ENCODE measurements at regions not wholly inside any gene's neighbourhood (a gene's known extent, or its start where the extent isn't known, plus 50 kb on each side); places are given as distances from the start of the nearest gene placed in this dataset.

DNA sequence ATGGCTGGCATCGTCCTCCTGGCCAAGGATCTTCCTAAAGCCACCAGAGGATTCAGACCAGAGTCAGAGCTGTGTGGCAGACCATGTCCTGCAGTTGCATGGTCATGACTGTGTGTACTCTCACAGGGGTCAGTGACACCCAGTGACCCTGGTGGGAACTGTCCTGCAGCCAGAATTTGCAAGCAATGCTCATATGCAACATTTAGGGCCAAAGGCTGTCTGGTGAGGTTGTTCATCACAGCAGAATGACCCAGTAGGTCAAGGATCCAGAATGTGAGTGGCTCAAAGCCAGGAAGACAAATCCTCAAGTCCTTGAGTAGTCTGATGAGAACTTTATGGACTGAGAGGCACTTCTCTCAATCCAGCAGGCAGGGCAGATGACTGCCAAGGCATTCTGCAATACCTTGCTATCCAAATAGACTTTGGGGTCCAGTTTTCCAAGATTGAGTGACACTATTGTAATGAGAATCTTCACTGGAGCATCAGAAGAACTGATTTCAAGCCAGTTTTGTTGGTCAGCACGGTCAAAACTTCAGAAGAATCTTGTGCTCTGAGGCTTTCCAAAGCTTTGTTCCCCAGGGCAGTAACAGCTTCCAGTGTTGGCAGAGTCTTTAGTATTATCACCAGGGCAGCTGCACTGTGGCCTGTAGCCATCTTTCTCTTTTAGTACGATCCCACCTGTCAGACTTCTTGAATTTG lies 122.0 kb downstream of the PTCSC3 start:
- DNase-seq (ENCODE audit: low spot score in 2 of 2) = no peak
- no peak overlapping the region for H3K4me3 ChIP-seq (ENCODE audit: low read depth, poor library complexity, severe bottlenecking)
- intact Hi-C loops (cut with DNase I; ENCODE audit: low total_unique reads) = no loop called here
- WGBS, 2 donors = 71 to 74% methylated on average over 3 of the region's 3 CpGs
- TF ChIP-seq, protein P1, sequence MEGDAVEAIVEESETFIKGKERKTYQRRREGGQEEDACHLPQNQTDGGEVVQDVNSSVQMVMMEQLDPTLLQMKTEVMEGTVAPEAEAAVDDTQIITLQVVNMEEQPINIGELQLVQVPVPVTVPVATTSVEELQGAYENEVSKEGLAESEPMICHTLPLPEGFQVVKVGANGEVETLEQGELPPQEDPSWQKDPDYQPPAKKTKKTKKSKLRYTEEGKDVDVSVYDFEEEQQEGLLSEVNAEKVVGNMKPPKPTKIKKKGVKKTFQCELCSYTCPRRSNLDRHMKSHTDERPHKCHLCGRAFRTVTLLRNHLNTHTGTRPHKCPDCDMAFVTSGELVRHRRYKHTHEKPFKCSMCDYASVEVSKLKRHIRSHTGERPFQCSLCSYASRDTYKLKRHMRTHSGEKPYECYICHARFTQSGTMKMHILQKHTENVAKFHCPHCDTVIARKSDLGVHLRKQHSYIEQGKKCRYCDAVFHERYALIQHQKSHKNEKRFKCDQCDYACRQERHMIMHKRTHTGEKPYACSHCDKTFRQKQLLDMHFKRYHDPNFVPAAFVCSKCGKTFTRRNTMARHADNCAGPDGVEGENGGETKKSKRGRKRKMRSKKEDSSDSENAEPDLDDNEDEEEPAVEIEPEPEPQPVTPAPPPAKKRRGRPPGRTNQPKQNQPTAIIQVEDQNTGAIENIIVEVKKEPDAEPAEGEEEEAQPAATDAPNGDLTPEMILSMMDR (IDR thresholded peaks at IDR 0.05) = no peak
- no peak for TF ChIP-seq POLR2A (IDR thresholded peaks at IDR 0.05)

DNA sequence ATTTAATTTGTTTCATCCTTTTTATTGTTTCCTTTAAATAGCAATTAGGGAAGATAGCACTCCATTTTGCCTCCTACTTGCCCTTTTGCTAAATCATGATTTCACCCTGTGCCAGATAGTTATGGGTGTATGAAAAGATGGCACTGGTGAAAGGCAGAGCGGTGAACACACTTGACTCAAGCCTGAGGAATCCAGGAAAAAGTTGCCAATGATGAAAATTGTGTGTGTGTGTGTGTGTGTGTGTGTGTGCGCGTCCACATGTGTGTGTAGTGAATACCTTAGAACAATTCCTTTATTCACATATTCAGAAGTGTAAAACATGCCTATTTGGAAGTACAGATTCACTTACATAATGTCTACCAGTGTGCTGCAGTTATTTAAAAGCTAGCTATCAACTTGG lies 123.8 kb downstream of the PTCSC3 start:
- WGBS, 2 donors = 85 to 90% methylated on average over 3 of the region's 3 CpGs
- intact Hi-C loops (cut with DNase I; ENCODE audit: low total_unique reads) = no loop called here
- TF ChIP-seq, protein P1 (IDR thresholded peaks at IDR 0.05) = no peak
- TF ChIP-seq POLR2A (IDR thresholded peaks at IDR 0.05) = no peak
- no peak overlapping the region for H3K4me3 ChIP-seq (ENCODE audit: low read depth, poor library complexity, severe bottlenecking)
- no peak for DNase-seq (ENCODE audit: low spot score in 2 of 2)

DNA sequence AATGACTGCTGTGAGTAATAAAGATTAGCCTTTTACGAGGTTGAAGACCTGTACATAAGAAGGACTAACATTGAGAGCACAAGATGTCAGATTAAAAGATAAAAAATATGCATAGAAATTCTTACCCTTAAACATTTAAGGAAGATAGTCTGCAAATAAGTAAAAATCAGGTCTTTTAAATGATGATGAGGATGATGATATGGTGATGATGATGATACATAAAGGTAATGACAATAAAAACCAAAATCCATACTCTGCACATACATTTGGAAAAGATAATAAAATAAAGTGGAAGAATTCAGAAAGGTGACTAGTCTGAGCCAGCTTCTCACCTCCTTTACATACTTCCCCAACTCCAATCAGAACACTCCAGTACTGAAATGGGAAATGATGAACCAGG lies 124.5 kb downstream of the PTCSC3 start:
- intact Hi-C loops (cut with DNase I; ENCODE audit: low total_unique reads) = no loop called here
- 79 to 83% methylated on average over 1 of the region's 1 CpG for WGBS, 2 donors
- TF ChIP-seq, protein P1 (IDR thresholded peaks at IDR 0.05) = no peak
- no peak for TF ChIP-seq POLR2A (IDR thresholded peaks at IDR 0.05)
- H3K4me3 ChIP-seq (ENCODE audit: low read depth, poor library complexity, severe bottlenecking) = no peak overlapping the region
- no peak for DNase-seq (ENCODE audit: low spot score in 2 of 2)

DNA sequence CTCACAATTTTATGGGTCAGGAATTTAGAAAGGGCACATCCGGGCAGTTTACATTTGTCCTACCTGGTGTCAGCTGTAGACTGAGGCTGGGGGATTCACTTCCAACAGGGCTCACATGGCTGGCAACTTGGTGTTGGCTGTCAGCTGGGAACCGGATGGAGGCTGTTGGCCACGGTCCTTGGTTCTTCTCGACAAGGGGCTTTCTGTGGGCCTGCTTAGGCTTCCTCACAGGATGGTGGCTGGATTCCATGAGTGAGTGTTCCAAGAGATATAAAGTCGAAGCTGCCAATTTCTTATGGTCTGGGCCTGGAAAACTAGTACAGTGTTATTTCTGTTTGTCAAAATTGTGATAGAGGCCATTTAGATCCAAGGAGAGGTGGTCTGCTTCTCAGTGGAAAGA lies 127.9 kb downstream of the PTCSC3 start:
- no peak for DNase-seq (ENCODE audit: low spot score in 2 of 2)
- intact Hi-C loops (cut with DNase I; ENCODE audit: low total_unique reads) = no loop called here
- TF ChIP-seq, protein P1 (IDR thresholded peaks at IDR 0.05) = no peak
- TF ChIP-seq POLR2A (IDR thresholded peaks at IDR 0.05) = no peak
- 50 to 73% methylated on average over 5 of the region's 5 CpGs for WGBS, 2 donors
- no peak overlapping the region for H3K4me3 ChIP-seq (ENCODE audit: low read depth, poor library complexity, severe bottlenecking)

DNA sequence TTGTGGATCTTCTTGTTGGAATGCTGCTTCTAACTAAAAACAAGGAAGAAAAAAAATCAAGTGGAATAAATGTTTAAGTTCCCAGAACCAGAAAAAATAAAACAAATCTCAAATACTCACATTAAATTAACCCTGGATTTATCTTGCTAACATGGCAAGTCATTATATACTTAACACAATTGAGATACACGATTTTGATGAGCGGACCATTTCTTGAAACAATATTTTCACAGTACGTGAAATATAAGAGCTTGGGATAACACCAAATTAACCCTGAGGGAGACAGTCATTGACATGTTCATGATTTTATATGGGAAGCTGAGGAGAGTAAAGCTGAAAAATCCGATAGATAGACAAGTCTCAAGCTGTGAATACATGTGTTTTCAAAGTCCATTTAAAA lies 128.6 kb downstream of the PTCSC3 start:
- intact Hi-C loops (cut with DNase I; ENCODE audit: low total_unique reads) = no loop called here
- WGBS, 2 donors = 79 to 82% methylated on average over 4 of the region's 4 CpGs
- DNase-seq (ENCODE audit: low spot score in 2 of 2) = no peak
- no peak overlapping the region for H3K4me3 ChIP-seq (ENCODE audit: low read depth, poor library complexity, severe bottlenecking)
- TF ChIP-seq, protein P1 (IDR thresholded peaks at IDR 0.05) = no peak
- no peak for TF ChIP-seq POLR2A (IDR thresholded peaks at IDR 0.05)

DNA sequence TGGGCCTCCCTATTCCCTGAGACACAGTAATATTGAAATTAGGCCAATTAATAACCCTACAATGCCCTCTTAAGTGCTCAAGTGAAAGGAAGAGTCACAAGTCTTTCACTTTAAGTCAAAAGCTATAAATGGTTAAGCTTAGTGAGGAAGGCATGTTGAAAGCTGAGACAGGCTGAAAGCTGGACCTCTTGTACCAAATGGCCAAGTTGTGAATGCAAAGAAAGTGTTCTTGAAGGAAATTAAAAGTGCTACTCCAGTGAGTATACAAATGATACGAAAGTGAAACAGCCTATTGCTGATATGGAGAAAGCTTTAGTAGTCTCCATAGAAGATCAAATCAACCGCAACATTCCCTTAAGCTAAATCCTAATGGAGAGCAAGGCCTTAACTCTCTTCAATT lies 140.8 kb downstream of the PTCSC3 start:
- 93 to 94% methylated on average over 2 of the region's 2 CpGs for WGBS, 2 donors
- no peak for DNase-seq (ENCODE audit: low spot score in 2 of 2)

More for the DNA sequence above, 140.8 kb downstream of the PTCSC3 start:
- no peak for TF ChIP-seq POLR2A (IDR thresholded peaks at IDR 0.05)
- TF ChIP-seq, protein P1 (IDR thresholded peaks at IDR 0.05) = no peak
- no peak overlapping the region for H3K4me3 ChIP-seq (ENCODE audit: low read depth, poor library complexity, severe bottlenecking)
- intact Hi-C loops (cut with DNase I; ENCODE audit: low total_unique reads) = no loop called here

Data from lower leg skin (tissue), 4 donors.